ENCODE measurements at regions not wholly inside any gene's neighbourhood (a gene's known extent, or its start where the extent isn't known, plus 50 kb on each side); places are given as distances from the start of the nearest gene placed in this dataset.

DNA sequence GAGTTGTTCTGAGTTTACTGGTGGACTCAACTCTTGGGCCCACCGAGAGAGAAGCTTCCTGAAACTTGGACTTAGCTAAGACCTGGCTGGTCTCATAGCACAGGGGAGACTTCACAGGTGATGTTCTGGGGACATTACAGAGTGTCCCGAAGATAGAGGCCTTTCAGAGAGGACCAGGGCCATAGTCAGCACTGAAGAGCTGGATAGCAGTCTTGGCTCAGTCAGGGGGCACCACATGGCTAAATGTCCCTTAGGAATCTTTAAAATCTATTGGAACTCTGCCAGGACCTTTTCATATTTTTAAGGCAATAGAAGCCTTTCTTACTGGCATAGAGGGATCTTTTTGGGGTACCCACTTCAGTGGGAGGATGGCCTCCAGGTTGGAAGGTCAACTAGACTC, 59.8 kb upstream of the CPLX2 start:
- TF ChIP-seq, protein P1, sequence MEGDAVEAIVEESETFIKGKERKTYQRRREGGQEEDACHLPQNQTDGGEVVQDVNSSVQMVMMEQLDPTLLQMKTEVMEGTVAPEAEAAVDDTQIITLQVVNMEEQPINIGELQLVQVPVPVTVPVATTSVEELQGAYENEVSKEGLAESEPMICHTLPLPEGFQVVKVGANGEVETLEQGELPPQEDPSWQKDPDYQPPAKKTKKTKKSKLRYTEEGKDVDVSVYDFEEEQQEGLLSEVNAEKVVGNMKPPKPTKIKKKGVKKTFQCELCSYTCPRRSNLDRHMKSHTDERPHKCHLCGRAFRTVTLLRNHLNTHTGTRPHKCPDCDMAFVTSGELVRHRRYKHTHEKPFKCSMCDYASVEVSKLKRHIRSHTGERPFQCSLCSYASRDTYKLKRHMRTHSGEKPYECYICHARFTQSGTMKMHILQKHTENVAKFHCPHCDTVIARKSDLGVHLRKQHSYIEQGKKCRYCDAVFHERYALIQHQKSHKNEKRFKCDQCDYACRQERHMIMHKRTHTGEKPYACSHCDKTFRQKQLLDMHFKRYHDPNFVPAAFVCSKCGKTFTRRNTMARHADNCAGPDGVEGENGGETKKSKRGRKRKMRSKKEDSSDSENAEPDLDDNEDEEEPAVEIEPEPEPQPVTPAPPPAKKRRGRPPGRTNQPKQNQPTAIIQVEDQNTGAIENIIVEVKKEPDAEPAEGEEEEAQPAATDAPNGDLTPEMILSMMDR (conservative IDR thresholded peaks at IDR 0.05; ENCODE audit: low read depth, low read length), result no peak
- TF ChIP-seq EZH2 (IDR thresholded peaks at IDR 0.05; ENCODE audit: borderline replicate concordance, low read depth, low read length, poor library complexity, severe bottlenecking), result no peak
